Fibroblast of the aortic adventitia (primary cell): ENCODE measurements at regions not wholly inside any gene's neighbourhood (a gene's known extent, or its start where the extent isn't known, plus 50 kb on each side); places are given as distances from the start of the nearest gene placed in this dataset.
A peak's percentile ranks its signal among the peaks of the same experiment; 100 is the strongest.

Source experiments
- DNase-seq: peaks from one replicate; pipeline ENCODE4 v3.0.0-alpha.2; 2010; ENCODE audit warnings: low read depth
- H3K4me3 ChIP-seq: 2 replicates; pipeline ENCODE4 v1.5.1; 2011; ENCODE audit warnings: low read depth, mild to moderate bottlenecking, control low read depth, low read length, moderate library complexity
- TF ChIP-seq, protein P1 (sequence below): IDR thresholded peaks from 2 replicates; pipeline ENCODE4 v1.5.1; 2011; ENCODE audit warnings: mild to moderate bottlenecking, low read length, control low read depth, inconsistent platforms; ENCODE audit not compliant: insufficient read depth

DNA sequence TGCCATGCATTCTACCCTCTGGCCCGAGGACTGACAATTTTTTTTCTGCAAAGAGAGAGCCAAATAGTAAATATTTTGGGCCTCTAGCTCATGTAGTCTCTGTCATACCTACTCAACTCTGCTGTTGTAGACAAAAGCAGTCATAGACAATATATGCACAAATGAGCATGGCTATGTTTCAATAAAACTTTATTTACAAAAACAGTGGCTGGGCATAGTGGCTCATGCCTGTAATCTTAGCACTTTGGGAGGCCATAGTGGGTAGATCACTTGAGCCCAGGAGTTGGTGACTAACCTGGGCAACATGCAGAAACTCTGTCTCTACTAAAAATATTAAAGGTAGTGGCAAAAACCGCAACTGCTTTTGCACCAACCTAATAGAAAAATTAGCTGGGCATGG, 153.7 kb upstream of the BTG1 start:
- TF ChIP-seq, protein P1, sequence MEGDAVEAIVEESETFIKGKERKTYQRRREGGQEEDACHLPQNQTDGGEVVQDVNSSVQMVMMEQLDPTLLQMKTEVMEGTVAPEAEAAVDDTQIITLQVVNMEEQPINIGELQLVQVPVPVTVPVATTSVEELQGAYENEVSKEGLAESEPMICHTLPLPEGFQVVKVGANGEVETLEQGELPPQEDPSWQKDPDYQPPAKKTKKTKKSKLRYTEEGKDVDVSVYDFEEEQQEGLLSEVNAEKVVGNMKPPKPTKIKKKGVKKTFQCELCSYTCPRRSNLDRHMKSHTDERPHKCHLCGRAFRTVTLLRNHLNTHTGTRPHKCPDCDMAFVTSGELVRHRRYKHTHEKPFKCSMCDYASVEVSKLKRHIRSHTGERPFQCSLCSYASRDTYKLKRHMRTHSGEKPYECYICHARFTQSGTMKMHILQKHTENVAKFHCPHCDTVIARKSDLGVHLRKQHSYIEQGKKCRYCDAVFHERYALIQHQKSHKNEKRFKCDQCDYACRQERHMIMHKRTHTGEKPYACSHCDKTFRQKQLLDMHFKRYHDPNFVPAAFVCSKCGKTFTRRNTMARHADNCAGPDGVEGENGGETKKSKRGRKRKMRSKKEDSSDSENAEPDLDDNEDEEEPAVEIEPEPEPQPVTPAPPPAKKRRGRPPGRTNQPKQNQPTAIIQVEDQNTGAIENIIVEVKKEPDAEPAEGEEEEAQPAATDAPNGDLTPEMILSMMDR: no peak
- no peak for DNase-seq
- no peak overlapping the region for H3K4me3 ChIP-seq

DNA sequence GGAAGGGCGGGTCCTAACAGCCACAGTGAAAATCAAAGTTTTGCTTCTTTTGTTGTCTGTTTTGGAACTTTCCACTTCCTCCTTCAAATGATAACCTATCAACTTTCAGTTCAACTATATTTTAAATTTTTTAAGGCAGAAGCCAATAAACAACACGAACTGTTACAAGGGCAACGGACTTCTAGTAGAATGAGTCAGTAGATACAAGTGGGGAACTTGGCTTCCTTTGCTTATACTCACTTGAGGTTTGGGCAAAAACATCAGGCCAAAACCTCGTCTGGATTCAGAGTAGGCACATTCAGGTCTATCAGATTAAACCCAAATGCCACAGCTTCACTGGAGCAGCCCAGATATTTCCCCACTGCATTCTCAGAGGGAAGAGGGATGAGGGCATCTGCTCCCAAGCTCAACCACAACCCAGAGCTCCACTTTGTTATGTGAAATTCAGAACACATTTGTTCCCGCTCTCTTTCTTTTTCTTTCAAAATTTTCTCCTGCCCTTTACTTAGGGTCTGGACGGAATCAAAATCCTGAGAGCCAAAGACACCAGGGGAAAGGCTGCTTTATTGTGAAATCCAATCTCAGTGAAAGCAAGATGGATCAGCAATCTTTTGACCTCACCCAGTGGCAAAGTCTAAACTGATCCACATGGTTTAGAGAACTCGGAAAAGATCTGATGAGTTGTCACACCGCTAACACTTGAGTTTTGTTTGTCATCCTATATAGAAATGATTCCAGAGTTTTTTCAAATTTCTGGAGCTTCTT, 152.5 kb upstream of the BTG1 start:
- peak; percentile 85 for DNase-seq
- TF ChIP-seq, protein P1: no peak
- no peak overlapping the region for H3K4me3 ChIP-seq

DNA sequence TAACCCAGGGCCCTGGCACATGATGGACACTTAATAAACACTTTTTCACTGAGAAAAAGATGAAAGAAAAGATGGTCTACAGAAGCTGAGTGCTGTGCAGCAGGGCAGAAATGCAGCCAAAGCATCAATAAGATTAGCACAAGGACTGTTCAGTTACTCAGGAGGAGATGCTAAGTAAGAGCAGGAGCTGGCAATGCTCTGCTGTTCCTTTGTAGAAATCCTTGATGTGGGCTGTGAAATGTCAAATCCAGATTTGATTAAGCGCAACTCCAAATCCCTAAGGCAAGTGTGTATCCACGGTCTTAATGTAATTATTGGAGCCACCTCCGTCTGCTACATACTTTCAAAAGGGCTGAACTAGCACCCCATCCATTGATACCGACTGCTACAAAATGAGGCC, 151.8 kb upstream of the BTG1 start:
- H3K4me3 ChIP-seq: no peak overlapping the region
- TF ChIP-seq, protein P1: no peak
- no peak for DNase-seq

DNA sequence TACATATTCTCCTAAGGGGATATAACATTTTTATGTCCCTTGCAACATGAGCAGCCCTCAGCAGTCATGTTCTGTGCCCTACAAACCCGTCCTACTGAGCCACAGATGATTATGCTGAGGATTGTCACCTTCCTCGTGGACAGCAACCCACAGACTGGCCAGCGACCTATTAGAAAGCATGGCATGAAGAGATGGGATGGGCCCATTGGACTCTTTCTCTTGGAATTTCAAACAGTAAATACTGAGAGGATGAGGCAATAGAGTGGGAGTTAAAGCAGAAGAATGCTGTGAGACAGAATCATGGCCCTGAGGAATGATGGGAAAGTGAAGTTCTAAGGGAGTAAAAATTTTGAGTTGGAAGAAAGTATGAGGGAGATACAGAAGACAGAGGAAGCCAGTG, 149.9 kb upstream of the BTG1 start:
- TF ChIP-seq, protein P1: no peak
- DNase-seq: peak; percentile 40
- H3K4me3 ChIP-seq: no peak overlapping the region

DNA sequence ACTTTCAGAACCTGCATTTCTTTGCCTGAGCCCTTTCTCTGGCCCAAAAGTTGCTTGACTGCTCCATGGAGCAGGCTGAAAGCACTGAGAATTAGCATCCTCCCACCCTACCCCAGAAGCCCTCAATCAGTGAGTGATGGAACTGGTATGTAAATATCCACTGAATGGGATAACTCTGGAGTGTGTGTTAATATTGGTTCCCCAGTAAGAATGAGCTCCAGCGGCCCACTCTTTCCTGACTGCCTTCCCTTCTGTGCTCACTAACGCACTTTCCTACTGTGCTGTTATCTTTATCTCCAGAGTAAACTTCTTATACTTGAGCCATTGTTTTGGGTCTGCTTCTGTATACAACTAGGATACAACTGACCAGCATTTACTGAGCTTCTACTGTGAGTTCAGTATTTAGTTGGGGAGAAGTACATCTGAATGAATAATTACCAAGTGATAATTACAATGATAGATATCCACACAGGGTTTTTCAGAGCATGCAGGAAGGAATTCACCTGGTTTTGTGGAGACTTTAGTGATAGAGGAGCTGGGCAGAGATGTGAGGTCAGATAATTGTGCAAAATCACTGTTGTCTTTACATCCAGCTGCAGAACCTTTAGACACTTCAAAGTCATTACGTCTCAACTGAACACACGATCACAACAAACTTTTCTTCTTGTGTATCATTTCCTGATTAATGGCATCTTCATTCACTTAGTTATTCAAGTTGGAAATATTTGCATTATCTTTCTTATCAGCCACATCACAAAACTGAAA, 149.2 kb upstream of the BTG1 start:
- no peak overlapping the region for H3K4me3 ChIP-seq
- DNase-seq: peak; percentile 21
- TF ChIP-seq, protein P1: no peak

DNA sequence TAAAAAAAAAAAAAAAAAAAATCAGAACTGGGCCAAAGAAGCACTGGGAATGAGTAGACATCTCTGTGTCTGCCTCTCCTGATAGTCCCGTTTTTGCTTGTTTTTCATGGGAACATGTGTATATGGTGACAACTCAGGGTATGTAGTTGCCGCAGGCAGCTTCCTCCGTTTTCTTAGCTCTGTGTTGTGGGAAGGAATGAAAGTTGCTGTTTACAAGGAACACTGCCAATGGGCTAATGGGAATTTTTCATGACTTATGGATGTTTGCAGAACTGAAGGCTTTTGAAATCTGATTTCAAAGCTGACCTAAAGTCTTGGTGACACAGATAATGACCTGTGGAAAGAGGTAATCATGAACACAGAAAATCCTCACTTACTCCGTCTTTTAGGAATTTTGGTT, 146.4 kb upstream of the BTG1 start:
- TF ChIP-seq, protein P1: no peak
- DNase-seq: no peak
- H3K4me3 ChIP-seq: no peak overlapping the region

DNA sequence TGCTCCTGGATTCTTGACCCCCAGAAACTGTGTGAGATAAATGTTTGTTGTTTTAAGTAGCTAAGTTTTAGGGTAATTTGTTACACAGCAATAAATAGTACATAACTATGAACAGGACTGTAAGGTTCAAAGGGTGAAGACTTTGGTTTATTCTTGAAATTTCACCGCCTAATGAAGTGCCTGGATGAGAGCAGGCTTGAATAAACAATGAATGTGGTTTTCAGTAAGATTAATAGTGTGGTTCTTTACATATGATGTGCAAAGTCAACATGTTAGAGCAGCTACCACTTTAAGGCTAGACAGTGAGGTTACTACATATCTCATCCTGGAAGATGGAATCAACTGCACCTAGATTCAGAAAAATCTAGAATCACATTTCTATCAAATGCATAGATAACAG, 145.2 kb upstream of the BTG1 start:
- TF ChIP-seq, protein P1: no peak
- DNase-seq: no peak
- H3K4me3 ChIP-seq: no peak overlapping the region
